Neural cell (in vitro differentiated cells): ENCODE measurements at regions not wholly inside any gene's neighbourhood (a gene's known extent, or its start where the extent isn't known, plus 50 kb on each side); places are given as distances from the start of the nearest gene placed in this dataset.

Experiments
- H2AFZ ChIP-seq: fragments of 200-600, 300-800 bp; sonication (generic), shearing (Covaris generic); 2 replicates; pipeline ENCODE4 v1.6.0; 2014; ENCODE audit warnings: low read depth, mild to moderate bottlenecking, antibody characterized with exemption, low read length, moderate library complexity
- H3F3A ChIP-seq: fragments of 200-600 bp; shearing (Covaris generic); 2 replicates; pipeline ENCODE4 v1.6.1; 2016; ENCODE audit warnings: mild to moderate bottlenecking, moderate library complexity, mixed read lengths, antibody characterized with exemption, low read length; ENCODE audit not compliant: insufficient read depth, poor library complexity, severe bottlenecking
- H3K27ac ChIP-seq: fragments of 200-600, 300-800 bp; sonication (generic), shearing (Covaris generic); 2 replicates; pipeline ENCODE4 v1.5.1; 2014; ENCODE audit warnings: mild to moderate bottlenecking, low read length, moderate library complexity
- H3K27me3 ChIP-seq: fragments of 300-800, 200-600 bp; sonication (generic), shearing (Covaris generic); 2 replicates; pipeline ENCODE4 v1.6.0; 2014; ENCODE audit warnings: mild to moderate bottlenecking, low read depth, low read length, moderate library complexity; ENCODE audit not compliant: insufficient read depth
- H3K36me3 ChIP-seq: fragments of 300-800, 200-600 bp; sonication (generic), shearing (Covaris generic); 2 replicates; pipeline ENCODE4 v1.5.1; 2014; ENCODE audit warnings: mild to moderate bottlenecking, antibody characterized with exemption, low read length, moderate library complexity; ENCODE audit not compliant: insufficient read depth
- H3K4me2 ChIP-seq: fragments of 300-800, 200-600 bp; sonication (generic), shearing (Covaris generic); 2 replicates; pipeline ENCODE4 v1.6.0; 2014; ENCODE audit warnings: mild to moderate bottlenecking, low read length
- H3K4me3 ChIP-seq: fragments of 300-800, 200-600 bp; sonication (generic), shearing (Covaris generic); 2 replicates; pipeline ENCODE4 v1.5.1; 2014; ENCODE audit warnings: mild to moderate bottlenecking, low read length, moderate library complexity
- H3K79me2 ChIP-seq: fragments of 200-600 bp; shearing (Covaris generic); replicated peaks from 2 replicates; pipeline ENCODE4 v1.6.0; 2014; ENCODE audit warnings: mild to moderate bottlenecking, low read length, moderate library complexity; ENCODE audit not compliant: insufficient read depth
- H3K9ac ChIP-seq: fragments of 300-800, 200-600 bp; sonication (generic), shearing (Covaris generic); 2 replicates; pipeline ENCODE4 v1.6.1; 2016; ENCODE audit warnings: mild to moderate bottlenecking, low read length, mixed read lengths
- H3K9me2 ChIP-seq: fragments of 200-600 bp; shearing (Covaris generic); 2 replicates; pipeline ENCODE4 v1.6.1; 2016; ENCODE audit warnings: mild to moderate bottlenecking, low read length, mixed read lengths; ENCODE audit not compliant: insufficient read depth
- H3K9me3 ChIP-seq: fragments of 200-600, 300-800 bp; sonication (generic), shearing (Covaris generic); 2 replicates; pipeline ENCODE4 v1.6.1; 2016; ENCODE audit warnings: mild to moderate bottlenecking, mixed run types, low read length, moderate library complexity, mixed read lengths
- H4K20me1 ChIP-seq: fragments of 200-600 bp; shearing (Covaris generic); 2 replicates; pipeline ENCODE4 v1.6.1; 2016; ENCODE audit warnings: mild to moderate bottlenecking, mixed run types; ENCODE audit not compliant: insufficient read depth
- CTCF ChIP-seq: fragments of 450-650 bp; IDR thresholded peaks from 2 replicates; pipeline ENCODE4 v1.5.1; 2014; ENCODE audit warnings: antibody characterized with exemption, mild to moderate bottlenecking, moderate library complexity; ENCODE audit not compliant: poor library complexity, severe bottlenecking
- EP300 ChIP-seq: fragments of 450-650 bp; conservative IDR thresholded peaks from 2 replicates; pipeline ENCODE4 v1.6.1; 2014; ENCODE audit warnings: antibody characterized with exemption, mild to moderate bottlenecking, moderate library complexity; ENCODE audit not compliant: poor library complexity, severe bottlenecking
- EZH2 ChIP-seq: fragments of 200-600, 300-800 bp; shearing (Covaris generic), sonication (generic); IDR thresholded peaks from 2 replicates; pipeline ENCODE4 v1.6.1; 2014; ENCODE audit warnings: antibody characterized with exemption, low read length, borderline replicate concordance, mild to moderate bottlenecking; ENCODE audit not compliant: insufficient read depth, poor library complexity, severe bottlenecking
- MXI1 ChIP-seq: fragments of 450-650 bp; conservative IDR thresholded peaks from 2 replicates; pipeline ENCODE4 v1.6.1; 2014; ENCODE audit warnings: antibody characterized with exemption, mild to moderate bottlenecking; ENCODE audit not compliant: poor library complexity, severe bottlenecking
- POLR2AphosphoS5 ChIP-seq: IDR thresholded peaks from 2 replicates; pipeline ENCODE4 v1.6.1; 2012
- RAD21 ChIP-seq: fragments of 450-650 bp; conservative IDR thresholded peaks from 2 replicates; pipeline ENCODE4 v1.6.1; 2014; ENCODE audit warnings: antibody characterized with exemption, mild to moderate bottlenecking, moderate library complexity
- REST ChIP-seq: IDR thresholded peaks from 2 replicates; pipeline ENCODE4 v1.6.1; 2012; ENCODE audit warnings: borderline replicate concordance
- SMC3 ChIP-seq: fragments of 450-650 bp; conservative IDR thresholded peaks from 2 replicates; pipeline ENCODE4 v1.6.1; 2014; ENCODE audit warnings: antibody characterized with exemption, mild to moderate bottlenecking, moderate library complexity; ENCODE audit not compliant: poor library complexity
- TAF1 ChIP-seq: IDR thresholded peaks from 2 replicates; pipeline ENCODE4 v1.6.1; 2012; ENCODE audit warnings: low read depth

- Histone ChIP-seq H3K9ac (peak overlapping the region; percentile 86), H3K36me3 (no peaks in the 10 kb centered on the region), H2AFZ (no peak overlapping the region), H3K4me2 (no peak overlapping the region), H3K27me3 (no peaks in the 10 kb centered on the region), H3F3A (peaks cover 3% of the 10 kb centered on the region), H3K4me3 (peak overlapping the region; percentile 42), H3K9me3 (no peaks in the 10 kb centered on the region), H3K79me2 (no peaks in the 10 kb centered on the region), H3K9me2 (no peaks in the 10 kb centered on the region), H3K27ac (peak overlapping the region; percentile 99), H4K20me1 (no peaks in the 10 kb centered on the region)
- TF ChIP-seq MXI1 = no peak
- no peak for TF ChIP-seq EP300
- no peak for TF ChIP-seq POLR2AphosphoS5
- no peak for TF ChIP-seq CTCF
- no peak for TF ChIP-seq REST
- no peak for TF ChIP-seq EZH2
- no peak for TF ChIP-seq SMC3
- TF ChIP-seq TAF1 = no peak
- no peak for TF ChIP-seq RAD21
Measured at GRCh38 chr10:78214955-78215354, 181.3 kb downstream of the RPS24 start.

GRCh38 chr10:78215645-78216044 lies 182.0 kb downstream of the RPS24 start:
- H3K9me2 ChIP-seq = no peaks in the 10 kb centered on the region
- H3F3A ChIP-seq = peaks cover 3% of the 10 kb centered on the region
- H3K4me3 ChIP-seq = peak overlapping the region; percentile 42
- peak overlapping the region; percentile 49 for H3K4me2 ChIP-seq
- no peak overlapping the region for H2AFZ ChIP-seq
- no peaks in the 10 kb centered on the region for H3K27me3 ChIP-seq
- H3K79me2 ChIP-seq = no peaks in the 10 kb centered on the region
- no peaks in the 10 kb centered on the region for H3K36me3 ChIP-seq
- H3K27ac ChIP-seq = peak overlapping the region; percentile 99
- TF ChIP-seq EP300 (peak; percentile 88), EZH2 (no peak), RAD21 (peak; percentile 51), MXI1 (peak; percentile 34), SMC3 (peak; percentile 65), REST (peak; percentile 80), TAF1 (peak; percentile 60), CTCF (no peak), POLR2AphosphoS5 (peak; percentile 62)
- H3K9me3 ChIP-seq = no peaks in the 10 kb centered on the region
- peak overlapping the region; percentile 86 for H3K9ac ChIP-seq
- no peaks in the 10 kb centered on the region for H4K20me1 ChIP-seq
